ENCODE measurements at regions not wholly inside any gene's neighbourhood (a gene's known extent, or its start where the extent isn't known, plus 50 kb on each side); places are given as distances from the start of the nearest gene placed in this dataset.

- Histone ChIP-seq H3K27me3 (ENCODE audit: control insufficient read depth in 5 of 5, insufficient read depth in 4 of 5, low read length in 5 of 5) (no peaks in the 10 kb centered on the region), H3K4me1 (ENCODE audit: control insufficient read depth in 5 of 5, insufficient read depth in 5 of 5, low read length in 5 of 5) (no peaks in the 10 kb centered on the region), H3K27ac (ENCODE audit: low read depth, low read length) (no peak overlapping the region), H3K9ac (ENCODE audit: low read length in 5 of 5) (no peak overlapping the region), H3K4me3 (ENCODE audit: low read depth in 1 of 5, low read length in 5 of 5) (no peak overlapping the region), H3K36me3 (ENCODE audit: control insufficient read depth in 5 of 5, insufficient read depth in 5 of 5, low read length in 5 of 5) (no peaks in the 10 kb centered on the region), H3K9me3 (ENCODE audit: control insufficient read depth in 5 of 5, low read length in 5 of 5) (peaks cover 17 to 44% (median 25%) of the 10 kb centered on the region in 5 donors)
Observed at GRCh38 chr17:13171790-13172189, 154.0 kb upstream of the ELAC2 start.

GRCh38 chr17:13162361-13162760 lies 144.5 kb upstream of the ELAC2 start:
- Histone ChIP-seq H3K4me1 (ENCODE audit: control insufficient read depth in 5 of 5, insufficient read depth in 5 of 5, low read length in 5 of 5) (no peaks in the 10 kb centered on the region), H3K27me3 (ENCODE audit: control insufficient read depth in 5 of 5, insufficient read depth in 4 of 5, low read length in 5 of 5) (no peaks in the 10 kb centered on the region), H3K36me3 (ENCODE audit: control insufficient read depth in 5 of 5, insufficient read depth in 5 of 5, low read length in 5 of 5) (no peaks in the 10 kb centered on the region), H3K9ac (ENCODE audit: low read length in 5 of 5) (no peak overlapping the region), H3K27ac (ENCODE audit: low read depth, low read length) (no peak overlapping the region), H3K9me3 (ENCODE audit: control insufficient read depth in 5 of 5, low read length in 5 of 5) (no peaks in the 10 kb centered on the region), H3K4me3 (ENCODE audit: low read depth in 1 of 5, low read length in 5 of 5) (no peak overlapping the region)

- no peak overlapping the region for H3K27ac ChIP-seq (ENCODE audit: low read depth, low read length)
- H3K9me3 ChIP-seq (ENCODE audit: control insufficient read depth in 5 of 5, low read length in 5 of 5) = no peaks in the 10 kb centered on the region
- H3K9ac ChIP-seq (ENCODE audit: low read length in 5 of 5) = no peak overlapping the region
- H3K4me3 ChIP-seq (ENCODE audit: low read depth in 1 of 5, low read length in 5 of 5) = no peak overlapping the region
- H3K4me1 ChIP-seq (ENCODE audit: control insufficient read depth in 5 of 5, insufficient read depth in 5 of 5, low read length in 5 of 5) = no peaks in the 10 kb centered on the region
- no peaks in the 10 kb centered on the region for H3K36me3 ChIP-seq (ENCODE audit: control insufficient read depth in 5 of 5, insufficient read depth in 5 of 5, low read length in 5 of 5)
- H3K27me3 ChIP-seq (ENCODE audit: control insufficient read depth in 5 of 5, insufficient read depth in 4 of 5, low read length in 5 of 5) = no peaks in the 10 kb centered on the region
Observed at GRCh38 chr17:13160790-13161189, 143.0 kb upstream of the ELAC2 start.

- Histone ChIP-seq H3K27ac (ENCODE audit: low read depth, low read length) (no peak overlapping the region), H3K4me3 (ENCODE audit: low read depth in 1 of 5, low read length in 5 of 5) (no peak overlapping the region), H3K36me3 (ENCODE audit: control insufficient read depth in 5 of 5, insufficient read depth in 5 of 5, low read length in 5 of 5) (no peaks in the 10 kb centered on the region), H3K4me1 (ENCODE audit: control insufficient read depth in 5 of 5, insufficient read depth in 5 of 5, low read length in 5 of 5) (no peaks in the 10 kb centered on the region), H3K9me3 (ENCODE audit: control insufficient read depth in 5 of 5, low read length in 5 of 5) (no peaks in the 10 kb centered on the region), H3K9ac (ENCODE audit: low read length in 5 of 5) (no peak overlapping the region), H3K27me3 (ENCODE audit: control insufficient read depth in 5 of 5, insufficient read depth in 4 of 5, low read length in 5 of 5) (no peaks in the 10 kb centered on the region)
Observed at GRCh38 chr17:13160296-13160695, 142.5 kb upstream of the ELAC2 start.

GRCh38 chr17:13158494-13159240 lies 140.8 kb upstream of the ELAC2 start:
- H3K4me3 ChIP-seq (ENCODE audit: low read depth in 1 of 5, low read length in 5 of 5) = no peak overlapping the region

GRCh38 chr17:13157656-13158055 lies 139.8 kb upstream of the ELAC2 start:
- H3K9me3 ChIP-seq (ENCODE audit: control insufficient read depth in 5 of 5, low read length in 5 of 5) = peaks cover 0 to 3% (median 0%) of the 10 kb centered on the region in 5 donors
- H3K9ac ChIP-seq (ENCODE audit: low read length in 5 of 5) = no peak overlapping the region

More at GRCh38 chr17:13158494-13159240, 140.8 kb upstream of the ELAC2 start:
- Histone ChIP-seq H3K9me3 (ENCODE audit: control insufficient read depth in 5 of 5, low read length in 5 of 5) (no peaks in the 10 kb centered on the region), H3K27me3 (ENCODE audit: control insufficient read depth in 5 of 5, insufficient read depth in 4 of 5, low read length in 5 of 5) (no peaks in the 10 kb centered on the region), H3K4me1 (ENCODE audit: control insufficient read depth in 5 of 5, insufficient read depth in 5 of 5, low read length in 5 of 5) (no peaks in the 10 kb centered on the region), H3K9ac (ENCODE audit: low read length in 5 of 5) (no peak overlapping the region), H3K36me3 (ENCODE audit: control insufficient read depth in 5 of 5, insufficient read depth in 5 of 5, low read length in 5 of 5) (no peaks in the 10 kb centered on the region), H3K27ac (ENCODE audit: low read depth, low read length) (no peak overlapping the region)

GRCh38 chr17:13154930-13155329 lies 137.1 kb upstream of the ELAC2 start:
- Histone ChIP-seq H3K9ac (ENCODE audit: low read length in 5 of 5) (no peak overlapping the region), H3K4me1 (ENCODE audit: control insufficient read depth in 5 of 5, insufficient read depth in 5 of 5, low read length in 5 of 5) (no peaks in the 10 kb centered on the region), H3K36me3 (ENCODE audit: control insufficient read depth in 5 of 5, insufficient read depth in 5 of 5, low read length in 5 of 5) (no peaks in the 10 kb centered on the region), H3K4me3 (ENCODE audit: low read depth in 1 of 5, low read length in 5 of 5) (no peak overlapping the region), H3K27me3 (ENCODE audit: control insufficient read depth in 5 of 5, insufficient read depth in 4 of 5, low read length in 5 of 5) (no peaks in the 10 kb centered on the region), H3K27ac (ENCODE audit: low read depth, low read length) (no peak overlapping the region), H3K9me3 (ENCODE audit: control insufficient read depth in 5 of 5, low read length in 5 of 5) (peaks cover 0 to 5% (median 0%) of the 10 kb centered on the region in 5 donors)

More at GRCh38 chr17:13157656-13158055, 139.8 kb upstream of the ELAC2 start:
- H3K4me1 ChIP-seq (ENCODE audit: control insufficient read depth in 5 of 5, insufficient read depth in 5 of 5, low read length in 5 of 5) = no peaks in the 10 kb centered on the region
- H3K27me3 ChIP-seq (ENCODE audit: control insufficient read depth in 5 of 5, insufficient read depth in 4 of 5, low read length in 5 of 5) = no peaks in the 10 kb centered on the region
- H3K27ac ChIP-seq (ENCODE audit: low read depth, low read length) = no peak overlapping the region
- H3K4me3 ChIP-seq (ENCODE audit: low read depth in 1 of 5, low read length in 5 of 5) = no peak overlapping the region
- no peaks in the 10 kb centered on the region for H3K36me3 ChIP-seq (ENCODE audit: control insufficient read depth in 5 of 5, insufficient read depth in 5 of 5, low read length in 5 of 5)

GRCh38 chr17:13154398-13154797 lies 136.6 kb upstream of the ELAC2 start:
- no peaks in the 10 kb centered on the region for H3K36me3 ChIP-seq (ENCODE audit: control insufficient read depth in 5 of 5, insufficient read depth in 5 of 5, low read length in 5 of 5)
- no peaks in the 10 kb centered on the region for H3K27me3 ChIP-seq (ENCODE audit: control insufficient read depth in 5 of 5, insufficient read depth in 4 of 5, low read length in 5 of 5)
- H3K27ac ChIP-seq (ENCODE audit: low read depth, low read length) = no peak overlapping the region
- H3K4me1 ChIP-seq (ENCODE audit: control insufficient read depth in 5 of 5, insufficient read depth in 5 of 5, low read length in 5 of 5) = no peaks in the 10 kb centered on the region
- H3K4me3 ChIP-seq (ENCODE audit: low read depth in 1 of 5, low read length in 5 of 5) = no peak overlapping the region
- no peak overlapping the region for H3K9ac ChIP-seq (ENCODE audit: low read length in 5 of 5)
- H3K9me3 ChIP-seq (ENCODE audit: control insufficient read depth in 5 of 5, low read length in 5 of 5) = peaks cover 0 to 5% (median 0%) of the 10 kb centered on the region in 5 donors

GRCh38 chr17:13153036-13153435 lies 135.2 kb upstream of the ELAC2 start:
- no peak overlapping the region for H3K9ac ChIP-seq (ENCODE audit: low read length in 5 of 5)
- H3K27me3 ChIP-seq (ENCODE audit: control insufficient read depth in 5 of 5, insufficient read depth in 4 of 5, low read length in 5 of 5) = no peaks in the 10 kb centered on the region
- H3K36me3 ChIP-seq (ENCODE audit: control insufficient read depth in 5 of 5, insufficient read depth in 5 of 5, low read length in 5 of 5) = no peaks in the 10 kb centered on the region
- H3K27ac ChIP-seq (ENCODE audit: low read depth, low read length) = no peak overlapping the region
- no peak overlapping the region for H3K4me3 ChIP-seq (ENCODE audit: low read depth in 1 of 5, low read length in 5 of 5)
- H3K9me3 ChIP-seq (ENCODE audit: control insufficient read depth in 5 of 5, low read length in 5 of 5) = peaks cover 0 to 5% (median 0%) of the 10 kb centered on the region in 5 donors
- H3K4me1 ChIP-seq (ENCODE audit: control insufficient read depth in 5 of 5, insufficient read depth in 5 of 5, low read length in 5 of 5) = no peaks in the 10 kb centered on the region

- H3K4me1 ChIP-seq (ENCODE audit: control insufficient read depth in 5 of 5, insufficient read depth in 5 of 5, low read length in 5 of 5) = no peaks in the 10 kb centered on the region
- H3K27ac ChIP-seq (ENCODE audit: low read depth, low read length) = no peak overlapping the region
- H3K36me3 ChIP-seq (ENCODE audit: control insufficient read depth in 5 of 5, insufficient read depth in 5 of 5, low read length in 5 of 5) = no peaks in the 10 kb centered on the region
- H3K9ac ChIP-seq (ENCODE audit: low read length in 5 of 5) = no peak overlapping the region
- H3K27me3 ChIP-seq (ENCODE audit: control insufficient read depth in 5 of 5, insufficient read depth in 4 of 5, low read length in 5 of 5) = no peaks in the 10 kb centered on the region
- H3K4me3 ChIP-seq (ENCODE audit: low read depth in 1 of 5, low read length in 5 of 5) = no peak overlapping the region
- H3K9me3 ChIP-seq (ENCODE audit: control insufficient read depth in 5 of 5, low read length in 5 of 5) = peaks cover 0 to 5% (median 0%) of the 10 kb centered on the region in 5 donors
Observed at GRCh38 chr17:13152501-13152900, 134.7 kb upstream of the ELAC2 start.

All from subcutaneous abdominal adipose tissue (tissue), 5 donors.